Left ventricle myocardium inferior (tissue), 1 donor: ENCODE measurements at regions not wholly inside any gene's neighbourhood (a gene's known extent, or its start where the extent isn't known, plus 50 kb on each side); places are given as distances from the start of the nearest gene placed in this dataset.

ENCODE experiments used
- DNase-seq: peaks from one replicate; pipeline ENCODE4 v3.0.0-alpha.2; 2020
- H3K27ac ChIP-seq: fragments of 200-600 bp; replicated peaks from 2 replicates; pipeline ENCODE4 v1.8.0; 2021
- H3K27me3 ChIP-seq: fragments of 200-600 bp; 2 replicates; pipeline ENCODE4 v1.8.0; 2021; ENCODE audit warnings: low read depth
- H3K36me3 ChIP-seq: fragments of 200-600 bp; 2 replicates; pipeline ENCODE4 v1.8.0; 2021
- H3K4me1 ChIP-seq: fragments of 200-600 bp; 2 replicates; pipeline ENCODE4 v1.8.0; 2021
- H3K4me3 ChIP-seq: fragments of 200-600 bp; 2 replicates; pipeline ENCODE4 v1.8.0; 2021; ENCODE audit warnings: mild to moderate bottlenecking, moderate library complexity
- H3K9me3 ChIP-seq: fragments of 200-600 bp; replicated peaks from 2 replicates; pipeline ENCODE4 v1.8.0; 2021
- intact Hi-C: fragments of 100-400 bp; cut with micrococcal nuclease; formaldehyde crosslinking; loops from one replicate; pipeline ENCODE4 v1.11.0; 2022
- TF ChIP-seq, protein P1 (sequence below): fragments of 200-600 bp; IDR thresholded peaks from 2 replicates; pipeline ENCODE4 v1.8.0; 2021; ENCODE audit warnings: antibody characterized with exemption, mild to moderate bottlenecking, borderline replicate concordance
- donor health status: DM: no; HTN: yes; CAD: no; lungs with severe emphysema.

DNA sequence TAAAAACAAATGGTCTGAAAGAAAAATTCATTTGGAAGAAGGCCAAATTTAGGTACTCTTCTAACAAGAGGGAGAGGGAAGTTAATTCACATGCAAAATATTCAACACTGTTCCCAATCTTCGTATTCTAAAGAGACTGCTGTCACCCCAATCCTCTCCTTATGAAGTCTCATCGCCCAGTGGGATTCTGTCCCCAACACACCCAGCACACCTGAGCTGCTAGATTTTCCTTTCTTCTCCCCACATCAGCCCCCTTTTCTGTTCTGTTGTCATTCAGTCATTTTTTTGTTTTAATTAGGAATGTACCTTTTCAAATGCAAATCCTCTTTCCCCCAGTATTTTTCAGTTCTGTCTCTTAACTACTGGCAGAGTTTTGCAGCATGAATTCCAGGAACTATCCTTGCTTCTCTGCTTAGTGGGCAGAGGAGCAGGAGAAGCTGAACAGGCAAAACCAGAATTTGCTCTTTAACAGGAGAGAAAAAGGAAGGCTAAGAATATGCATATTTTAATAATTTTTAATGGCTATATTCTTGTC lies 366.9 kb downstream of the MAN2A1 start:
- no peak overlapping the region for H3K27ac ChIP-seq
- H3K36me3 ChIP-seq = no peaks in the 10 kb centered on the region
- H3K4me1 ChIP-seq = no peaks in the 10 kb centered on the region
- intact Hi-C loops = no loop called here
- TF ChIP-seq, protein P1, sequence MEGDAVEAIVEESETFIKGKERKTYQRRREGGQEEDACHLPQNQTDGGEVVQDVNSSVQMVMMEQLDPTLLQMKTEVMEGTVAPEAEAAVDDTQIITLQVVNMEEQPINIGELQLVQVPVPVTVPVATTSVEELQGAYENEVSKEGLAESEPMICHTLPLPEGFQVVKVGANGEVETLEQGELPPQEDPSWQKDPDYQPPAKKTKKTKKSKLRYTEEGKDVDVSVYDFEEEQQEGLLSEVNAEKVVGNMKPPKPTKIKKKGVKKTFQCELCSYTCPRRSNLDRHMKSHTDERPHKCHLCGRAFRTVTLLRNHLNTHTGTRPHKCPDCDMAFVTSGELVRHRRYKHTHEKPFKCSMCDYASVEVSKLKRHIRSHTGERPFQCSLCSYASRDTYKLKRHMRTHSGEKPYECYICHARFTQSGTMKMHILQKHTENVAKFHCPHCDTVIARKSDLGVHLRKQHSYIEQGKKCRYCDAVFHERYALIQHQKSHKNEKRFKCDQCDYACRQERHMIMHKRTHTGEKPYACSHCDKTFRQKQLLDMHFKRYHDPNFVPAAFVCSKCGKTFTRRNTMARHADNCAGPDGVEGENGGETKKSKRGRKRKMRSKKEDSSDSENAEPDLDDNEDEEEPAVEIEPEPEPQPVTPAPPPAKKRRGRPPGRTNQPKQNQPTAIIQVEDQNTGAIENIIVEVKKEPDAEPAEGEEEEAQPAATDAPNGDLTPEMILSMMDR = no peak
- DNase-seq = no peak
- no peak overlapping the region for H3K4me3 ChIP-seq
- H3K9me3 ChIP-seq = no peaks in the 10 kb centered on the region
- H3K27me3 ChIP-seq = no peaks in the 10 kb centered on the region

GRCh38 chr5:110058175-110058574 lies 368.4 kb downstream of the MAN2A1 start:
- H3K27me3 ChIP-seq = no peaks in the 10 kb centered on the region
- no peak for DNase-seq
- intact Hi-C loops = no loop called here
- no peak overlapping the region for H3K4me3 ChIP-seq
- no peaks in the 10 kb centered on the region for H3K36me3 ChIP-seq
- no peaks in the 10 kb centered on the region for H3K4me1 ChIP-seq
- H3K27ac ChIP-seq = no peak overlapping the region
- TF ChIP-seq, protein P1 = no peak
- no peaks in the 10 kb centered on the region for H3K9me3 ChIP-seq

DNA sequence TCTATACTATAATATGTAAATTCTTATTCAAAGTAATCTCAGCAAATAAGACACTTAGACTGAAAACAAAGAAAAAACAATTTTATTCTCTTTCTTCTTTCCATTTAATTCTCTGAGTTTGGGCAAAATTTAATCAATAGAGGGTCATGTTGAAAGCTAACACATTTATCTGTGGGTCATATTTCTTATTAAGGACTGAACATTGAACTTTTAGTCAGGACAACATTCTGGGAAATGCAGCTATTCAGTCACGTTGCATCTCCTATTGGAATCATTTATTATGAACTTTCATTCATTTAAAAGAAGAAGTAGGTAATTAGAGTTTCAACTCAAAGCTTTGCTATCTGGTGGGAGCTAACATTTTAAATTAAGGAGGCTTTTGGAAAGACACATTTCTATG lies 372.5 kb downstream of the MAN2A1 start:
- no peak overlapping the region for H3K4me3 ChIP-seq
- H3K27me3 ChIP-seq = no peaks in the 10 kb centered on the region
- H3K4me1 ChIP-seq = no peaks in the 10 kb centered on the region
- TF ChIP-seq, protein P1 = no peak
- H3K9me3 ChIP-seq = no peaks in the 10 kb centered on the region
- DNase-seq = no peak
- no peak overlapping the region for H3K27ac ChIP-seq
- no peaks in the 10 kb centered on the region for H3K36me3 ChIP-seq
- intact Hi-C loops = no loop called here

GRCh38 chr5:110063640-110064602 lies 374.2 kb downstream of the MAN2A1 start:
- DNase-seq = no peak
- Histone ChIP-seq H3K36me3 (no peaks in the 10 kb centered on the region), H3K27me3 (no peaks in the 10 kb centered on the region), H3K4me1 (no peaks in the 10 kb centered on the region), H3K9me3 (peaks cover 16% of the 10 kb centered on the region), H3K4me3 (no peak overlapping the region), H3K27ac (no peak overlapping the region)
- TF ChIP-seq, protein P1 = no peak
- intact Hi-C loops = no loop called here

- H3K4me3 ChIP-seq = no peak overlapping the region
- intact Hi-C loops = no loop called here
Measured at GRCh38 chr5:110064603-110065268, 375.0 kb downstream of the MAN2A1 start.

More at GRCh38 chr5:110064603-110065268, 375.0 kb downstream of the MAN2A1 start:
- no peak for DNase-seq
- TF ChIP-seq, protein P1 = no peak
- no peaks in the 10 kb centered on the region for H3K27me3 ChIP-seq
- no peaks in the 10 kb centered on the region for H3K36me3 ChIP-seq
- H3K4me1 ChIP-seq = no peaks in the 10 kb centered on the region
- no peak overlapping the region for H3K27ac ChIP-seq
- peaks cover 23% of the 10 kb centered on the region for H3K9me3 ChIP-seq
